H1 (cell line): ENCODE measurements at regions not wholly inside any gene's neighbourhood (a gene's known extent, or its start where the extent isn't known, plus 50 kb on each side); places are given as distances from the start of the nearest gene placed in this dataset.

Source experiments
- ATF2 ChIP-seq: IDR thresholded peaks from 2 replicates; pipeline ENCODE4 v1.6.1; 2012; ENCODE audit warnings: low read length, inconsistent platforms
- BACH1 ChIP-seq: IDR thresholded peaks from 2 replicates; pipeline ENCODE4 v1.6.1; 2012; ENCODE audit warnings: low read length, improper control_type of control experiment
- CHD1 ChIP-seq: IDR thresholded peaks from 2 replicates; pipeline ENCODE4 v1.6.1; 2012; ENCODE audit warnings: low read depth, low read length, improper control_type of control experiment
- CTCF ChIP-seq, 3 experiments: IDR thresholded peaks; 1 replicate in 2 of 3; 2 replicates in 1 of 3; pipeline versions ENCODE4 v1.5.1 to v1.6.1; 2011; ENCODE audit warnings: low read length in 3 of 3, mild to moderate bottlenecking in 3 of 3, inconsistent platforms in 2 of 3, low read depth in 1 of 3, moderate library complexity in 1 of 3; ENCODE audit not compliant: insufficient read depth in 1 of 3; ENCODE audit errors: control extremely low read depth in 1 of 3
- SRF ChIP-seq: IDR thresholded peaks from 2 replicates; pipeline ENCODE4 v1.6.1; 2011; ENCODE audit warnings: mild to moderate bottlenecking, low read depth, low read length, moderate library complexity
- TBP ChIP-seq: IDR thresholded peaks from 2 replicates; pipeline ENCODE4 v1.6.1; 2011; ENCODE audit warnings: low read depth, low read length, improper control_type of control experiment

- TF ChIP-seq CTCF (IDR thresholded peaks at IDR 0.05; ENCODE audit: control extremely low read depth in 1 of 3, insufficient read depth in 1 of 3, low read depth in 1 of 3, low read length in 3 of 3) (no peak), CHD1 (no peak), SRF (no peak), TBP (no peak), BACH1 (no peak), ATF2 (no peak)
These were observed 235.6 kb downstream of the SOX4 start (continued) for GRCh38 chr6:21829126-21829525.
